GM12873 (cell line): ENCODE measurements at regions not wholly inside any gene's neighbourhood (a gene's known extent, or its start where the extent isn't known, plus 50 kb on each side); places are given as distances from the start of the nearest gene placed in this dataset.

Experiments
- TF ChIP-seq, protein P1 (sequence below): IDR thresholded peaks from 2 replicates; pipeline ENCODE4 v1.5.1; 2012; ENCODE audit warnings: low read depth, mild to moderate bottlenecking, moderate library complexity, low read length, control low read depth; ENCODE audit not compliant: insufficient read depth; ENCODE audit errors: missing control alignments

DNA sequence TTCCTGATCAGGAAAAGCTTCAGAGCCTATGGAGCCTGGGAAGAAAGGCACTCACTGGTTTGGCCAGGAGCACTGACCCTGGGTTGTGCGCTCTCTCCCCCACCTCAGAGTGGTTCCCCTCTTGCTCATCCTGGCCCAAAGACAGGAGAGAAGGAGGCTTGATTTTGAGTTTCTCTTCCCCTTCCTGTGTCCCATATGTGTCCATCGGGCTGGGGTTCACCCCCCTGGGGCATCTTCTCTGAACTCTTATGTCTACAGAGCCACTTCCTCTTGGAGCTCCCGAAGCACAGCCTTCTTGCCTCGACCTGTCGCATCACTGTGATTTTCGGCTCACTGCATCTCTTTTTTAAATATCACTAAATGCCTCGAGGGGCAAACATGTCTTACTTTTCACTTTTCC lies 692.3 kb downstream of the RNF144A start:
- TF ChIP-seq, protein P1, sequence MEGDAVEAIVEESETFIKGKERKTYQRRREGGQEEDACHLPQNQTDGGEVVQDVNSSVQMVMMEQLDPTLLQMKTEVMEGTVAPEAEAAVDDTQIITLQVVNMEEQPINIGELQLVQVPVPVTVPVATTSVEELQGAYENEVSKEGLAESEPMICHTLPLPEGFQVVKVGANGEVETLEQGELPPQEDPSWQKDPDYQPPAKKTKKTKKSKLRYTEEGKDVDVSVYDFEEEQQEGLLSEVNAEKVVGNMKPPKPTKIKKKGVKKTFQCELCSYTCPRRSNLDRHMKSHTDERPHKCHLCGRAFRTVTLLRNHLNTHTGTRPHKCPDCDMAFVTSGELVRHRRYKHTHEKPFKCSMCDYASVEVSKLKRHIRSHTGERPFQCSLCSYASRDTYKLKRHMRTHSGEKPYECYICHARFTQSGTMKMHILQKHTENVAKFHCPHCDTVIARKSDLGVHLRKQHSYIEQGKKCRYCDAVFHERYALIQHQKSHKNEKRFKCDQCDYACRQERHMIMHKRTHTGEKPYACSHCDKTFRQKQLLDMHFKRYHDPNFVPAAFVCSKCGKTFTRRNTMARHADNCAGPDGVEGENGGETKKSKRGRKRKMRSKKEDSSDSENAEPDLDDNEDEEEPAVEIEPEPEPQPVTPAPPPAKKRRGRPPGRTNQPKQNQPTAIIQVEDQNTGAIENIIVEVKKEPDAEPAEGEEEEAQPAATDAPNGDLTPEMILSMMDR: no peak

DNA sequence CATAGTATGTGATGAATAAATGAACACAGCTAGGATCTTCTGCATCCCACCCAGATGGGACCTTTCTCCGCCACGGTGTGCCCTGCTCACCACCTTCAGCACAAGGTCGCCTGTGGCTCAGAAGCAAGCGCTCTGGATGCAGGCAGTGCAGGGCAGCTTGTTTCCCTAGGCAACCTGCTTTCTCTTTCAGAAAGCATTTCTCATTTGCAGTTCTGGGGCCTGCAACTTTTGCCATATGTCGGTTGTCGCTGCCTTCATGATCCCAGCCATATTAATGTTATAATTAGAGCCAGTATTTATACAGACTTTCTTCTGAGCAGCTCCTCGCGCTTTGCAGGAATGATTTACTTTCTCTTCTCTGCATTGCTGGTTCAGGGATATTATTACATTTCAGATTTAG lies 692.8 kb downstream of the RNF144A start:
- TF ChIP-seq, protein P1: no peak

DNA sequence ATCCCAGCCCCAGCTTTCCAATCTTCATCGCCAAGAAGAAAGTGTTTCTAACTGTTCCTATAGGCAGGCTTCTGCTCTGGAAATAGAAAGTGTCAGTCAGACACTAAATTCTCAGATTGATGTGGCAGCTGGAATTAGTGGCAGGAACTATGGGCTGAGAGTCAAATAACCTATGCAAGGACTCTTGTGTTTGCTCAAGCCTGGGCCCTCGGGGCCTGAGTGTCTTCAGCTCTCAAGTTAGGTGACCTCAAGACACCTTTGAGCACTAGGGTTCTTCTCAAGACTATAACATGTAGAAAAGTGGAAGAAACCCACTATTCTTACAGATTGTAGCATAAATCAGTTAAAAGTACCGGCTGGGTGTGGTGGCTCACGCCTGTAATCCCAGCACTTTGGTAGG lies 694.5 kb downstream of the RNF144A start:
- TF ChIP-seq, protein P1: no peak

DNA sequence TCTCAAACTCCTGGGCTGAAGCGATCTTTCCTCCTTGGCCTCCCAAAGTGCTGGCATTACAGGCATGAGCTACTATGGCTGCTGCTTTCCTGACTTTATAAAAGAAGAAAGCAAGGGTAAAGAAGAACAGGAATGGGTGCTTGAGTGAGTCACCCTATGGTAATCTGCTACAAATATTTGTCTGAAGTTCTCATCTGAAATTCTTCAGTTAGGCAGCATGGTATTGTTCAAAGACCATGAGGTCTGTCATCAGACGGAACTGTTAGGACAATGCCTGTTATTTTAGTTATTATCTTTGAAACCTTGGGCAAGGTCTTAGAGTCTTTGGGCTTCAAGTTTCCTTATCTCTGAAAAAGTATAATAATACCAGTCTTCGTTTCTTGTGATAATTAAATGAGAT lies 695.8 kb downstream of the RNF144A start:
- TF ChIP-seq, protein P1: no peak

DNA sequence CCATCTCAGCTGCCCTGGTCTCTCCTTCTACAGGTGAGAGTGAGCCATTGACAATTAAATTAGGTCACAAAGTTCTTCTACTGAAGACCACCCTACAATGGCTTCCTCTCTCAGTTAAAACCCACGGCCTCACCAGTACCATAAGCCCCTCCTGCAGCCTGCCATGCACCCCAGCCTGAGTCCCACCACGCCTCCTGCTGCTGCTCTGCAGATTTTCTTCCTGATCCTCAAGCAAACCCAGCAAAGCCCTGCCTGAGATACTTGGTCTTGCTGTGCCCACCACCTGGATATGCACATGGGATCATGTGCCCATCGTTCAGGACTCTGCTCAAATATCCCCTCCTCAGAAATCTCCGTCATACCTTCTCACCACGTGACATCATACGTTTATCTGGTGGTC lies 696.6 kb downstream of the RNF144A start:
- TF ChIP-seq, protein P1: no peak

DNA sequence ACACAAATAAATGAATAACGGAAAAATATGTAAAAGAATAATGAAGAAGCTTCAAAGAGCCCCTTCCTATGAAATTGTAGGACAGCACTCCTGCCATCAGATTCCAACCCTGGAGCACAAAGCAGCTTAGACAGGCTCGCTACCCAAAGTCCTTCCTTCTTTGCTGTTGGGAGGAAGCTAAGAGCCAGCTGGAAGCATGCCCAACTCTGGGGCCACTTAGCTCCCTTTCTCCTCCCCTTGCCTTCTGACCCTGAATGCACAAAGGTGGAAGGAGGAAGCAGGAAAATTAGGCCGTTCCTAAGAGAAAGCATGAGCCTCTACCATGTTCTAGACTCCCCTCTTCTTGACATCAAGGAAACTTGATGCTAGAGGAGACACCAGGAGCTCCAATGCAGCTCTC lies 700.8 kb downstream of the RNF144A start:
- TF ChIP-seq, protein P1: no peak

DNA sequence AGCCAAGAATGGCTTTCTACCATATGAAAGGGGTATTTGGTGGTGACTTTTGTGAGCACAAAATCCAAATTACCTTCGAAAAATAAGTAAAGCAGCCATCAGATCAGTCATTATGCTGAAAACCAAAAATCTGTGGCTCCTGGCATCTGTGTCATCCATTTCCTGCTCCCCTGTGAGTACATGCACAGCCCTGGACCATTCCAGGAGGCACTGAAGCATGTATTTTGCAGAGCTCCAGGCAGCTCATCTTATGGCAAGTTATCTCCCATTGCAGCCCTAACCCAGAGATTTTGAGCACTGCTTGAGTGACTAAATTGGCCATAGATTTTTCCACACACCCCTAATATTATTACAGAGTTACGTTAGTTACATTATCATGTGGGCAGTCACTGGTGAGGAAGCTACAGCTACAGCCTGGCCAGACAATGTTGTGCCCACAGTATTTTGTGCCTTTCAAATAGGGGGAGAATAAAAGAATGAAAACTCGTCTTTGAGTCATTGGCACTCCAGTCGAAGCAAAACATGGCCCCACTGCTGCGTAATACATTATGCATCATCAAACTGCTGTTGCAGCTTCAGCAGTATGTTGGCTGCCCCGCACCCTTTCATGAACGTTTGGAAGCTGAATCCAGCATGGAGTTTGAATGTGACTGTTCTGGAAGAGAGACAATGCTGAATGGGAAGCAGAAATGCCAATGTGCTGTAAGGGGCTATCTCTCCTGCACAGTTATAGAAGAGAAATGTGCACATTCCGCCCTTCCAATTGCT lies 702.2 kb downstream of the RNF144A start:
- TF ChIP-seq, protein P1: no peak

DNA sequence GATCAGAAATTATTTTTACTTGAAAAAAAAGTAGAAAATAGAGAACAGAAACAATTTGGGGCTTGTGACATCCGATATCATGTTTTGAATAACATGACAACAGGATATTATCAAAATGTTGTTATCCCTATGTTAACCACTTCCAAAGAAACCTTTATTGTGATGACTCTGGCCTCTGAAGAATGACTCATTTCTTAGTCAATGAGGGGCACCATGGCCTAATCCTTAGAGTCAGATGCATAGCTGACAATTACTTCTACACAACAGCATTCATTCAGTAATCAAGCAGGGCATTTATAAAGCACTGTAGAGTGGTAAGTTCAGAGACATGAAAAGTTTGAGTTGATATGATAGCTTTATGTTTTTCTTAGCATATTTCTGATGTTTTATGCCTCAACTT lies 703.0 kb downstream of the RNF144A start:
- TF ChIP-seq, protein P1: no peak
